GM12872 (cell line): ENCODE measurements at regions not wholly inside any gene's neighbourhood (a gene's known extent, or its start where the extent isn't known, plus 50 kb on each side); places are given as distances from the start of the nearest gene placed in this dataset.

ENCODE experiments used
- CTCF ChIP-seq: IDR thresholded peaks from 3 replicates; pipeline ENCODE4 v1.5.1; 2011; ENCODE audit warnings: low read depth, mild to moderate bottlenecking, low read length, moderate library complexity; ENCODE audit not compliant: insufficient read depth

DNA sequence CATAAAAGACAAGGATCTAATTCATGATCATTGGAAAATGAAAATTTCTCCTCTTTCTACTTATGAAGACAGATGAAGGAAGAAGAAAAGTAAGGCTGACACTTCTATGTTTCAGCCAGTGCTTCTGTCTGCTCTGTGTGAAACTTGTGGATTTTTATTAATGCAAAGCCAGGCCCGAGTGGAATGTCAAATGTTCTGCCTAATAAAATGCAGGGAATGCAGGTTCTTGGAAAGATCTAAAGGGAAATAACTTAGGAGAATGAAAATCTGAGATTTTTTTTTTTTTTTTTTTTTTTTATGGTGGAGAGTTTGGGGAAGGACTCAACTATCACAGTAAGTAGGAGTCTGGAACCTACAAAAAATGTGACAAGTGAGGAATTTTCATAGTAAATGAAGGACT lies 1732.3 kb upstream of the SLC10A2 start:
- TF ChIP-seq CTCF, result no peak

GRCh38 chr13:104796581-104796980 lies 1730.4 kb upstream of the SLC10A2 start:
- TF ChIP-seq CTCF, result no peak

DNA sequence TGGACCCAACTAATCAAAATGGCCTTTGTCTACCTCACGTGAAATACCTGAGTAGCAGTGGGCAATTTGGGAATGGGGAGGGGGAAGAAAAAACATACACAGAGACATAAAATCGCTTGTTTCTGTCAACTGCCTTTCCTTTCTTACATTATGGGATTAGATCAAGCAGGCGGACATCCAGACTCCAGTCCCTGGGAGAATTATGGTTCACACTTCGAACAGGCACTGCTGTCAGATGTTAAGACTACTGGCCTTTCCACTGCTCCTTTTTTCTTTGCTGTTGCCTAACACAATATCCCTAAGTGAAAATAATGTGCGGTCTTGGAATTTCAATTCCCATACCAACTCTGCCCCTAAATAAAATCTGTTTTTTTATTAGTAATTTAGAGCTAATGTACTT lies 1719.7 kb upstream of the SLC10A2 start:
- TF ChIP-seq CTCF, result no peak

DNA sequence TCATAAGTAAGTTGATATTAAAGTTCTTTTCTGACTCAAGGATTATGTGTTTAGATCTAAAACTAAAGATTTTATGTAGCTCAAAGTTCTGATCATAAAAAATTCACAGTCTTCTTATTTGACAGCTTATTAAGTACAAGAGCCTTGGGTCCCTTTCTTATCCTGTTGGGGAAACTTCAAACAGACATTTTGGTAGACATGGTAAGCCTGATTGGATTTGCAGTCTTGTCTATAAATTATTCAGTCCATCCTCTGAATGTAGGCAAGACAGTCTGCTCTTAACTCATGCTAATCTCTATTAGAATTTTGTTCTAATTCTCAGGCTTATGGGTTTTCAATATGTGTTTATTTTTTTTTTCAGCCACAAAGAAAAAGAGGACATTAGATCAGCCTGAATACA lies 1718.7 kb upstream of the SLC10A2 start:
- no peak for TF ChIP-seq CTCF

GRCh38 chr13:104782741-104783140 lies 1716.5 kb upstream of the SLC10A2 start:
- no peak for TF ChIP-seq CTCF

GRCh38 chr13:104779311-104779993 lies 1713.2 kb upstream of the SLC10A2 start:
- no peak for TF ChIP-seq CTCF

- peak; percentile 69 for TF ChIP-seq CTCF
These were observed 1707.6 kb upstream of the SLC10A2 start for GRCh38 chr13:104773775-104774174.
